Right atrium auricular region (tissue), 2 donors: ENCODE measurements at regions not wholly inside any gene's neighbourhood (a gene's known extent, or its start where the extent isn't known, plus 50 kb on each side); places are given as distances from the start of the nearest gene placed in this dataset.
A peak's percentile ranks its signal among the peaks of the same experiment; 100 is the strongest.

Source experiments
- DNase-seq: peaks from one replicate; pipeline ENCODE4 v3.0.0-alpha.2; 2019; ENCODE audit warnings: low spot score
- H3K27ac ChIP-seq, 2 donors: fragments of 200-600 bp; sonication (generic); 1 replicate in 1 of 2; 2 replicates in 1 of 2; pipeline ENCODE4 v1.5.1; 2016 to 2019
- H3K27me3 ChIP-seq, 2 donors: fragments of 200-600 bp; sonication (generic); one replicate each; pipeline versions ENCODE4 v1.5.1 to v1.6.0; 2017 to 2019
- H3K36me3 ChIP-seq: fragments of 200-600 bp; sonication (generic); one replicate; pipeline ENCODE4 v1.5.1; 2016
- H3K4me1 ChIP-seq, 2 donors: fragments of 200-600 bp; sonication (generic); one replicate each; pipeline versions ENCODE4 v1.5.1 to v1.6.0; 2017 to 2019
- H3K4me3 ChIP-seq, 2 donors: fragments of 200-600 bp; sonication (generic); 1 replicate in 1 of 2; 2 replicates in 1 of 2; pipeline ENCODE4 v1.5.1; 2017 to 2019; ENCODE audit warnings: mild to moderate bottlenecking in 1 of 2, moderate library complexity in 1 of 2
- H3K9me3 ChIP-seq, 2 donors: fragments of 200-600 bp; sonication (generic); one replicate each; pipeline ENCODE4 v1.5.1; 2019
- TF ChIP-seq, protein P1 (sequence below), 2 donors: fragments of 200-600 bp; sonication (generic); IDR thresholded peaks; one replicate each; pipeline ENCODE4 v1.5.1; 2019; ENCODE audit warnings: antibody characterized with exemption in 2 of 2

DNA sequence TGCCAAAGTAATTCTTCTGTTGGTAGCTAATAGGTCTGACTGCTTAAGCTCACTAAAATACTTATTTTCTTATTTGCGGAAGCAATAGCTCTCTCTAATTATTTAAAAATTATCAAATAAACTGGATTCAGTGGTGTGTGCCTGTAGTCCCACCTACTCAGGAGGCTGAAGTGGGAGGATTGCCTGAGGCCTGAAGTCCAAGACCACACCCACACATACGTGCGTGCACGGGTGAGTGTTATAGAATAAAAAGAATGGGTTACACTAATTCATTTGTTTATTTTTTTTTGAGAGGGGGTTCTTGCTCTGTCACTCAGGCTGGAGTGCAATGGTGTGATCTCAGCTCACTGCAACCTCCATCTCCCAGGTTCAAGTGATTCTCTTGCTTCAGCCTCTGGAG is 94.2 kb upstream of the HNRNPU start:
- TF ChIP-seq, protein P1, sequence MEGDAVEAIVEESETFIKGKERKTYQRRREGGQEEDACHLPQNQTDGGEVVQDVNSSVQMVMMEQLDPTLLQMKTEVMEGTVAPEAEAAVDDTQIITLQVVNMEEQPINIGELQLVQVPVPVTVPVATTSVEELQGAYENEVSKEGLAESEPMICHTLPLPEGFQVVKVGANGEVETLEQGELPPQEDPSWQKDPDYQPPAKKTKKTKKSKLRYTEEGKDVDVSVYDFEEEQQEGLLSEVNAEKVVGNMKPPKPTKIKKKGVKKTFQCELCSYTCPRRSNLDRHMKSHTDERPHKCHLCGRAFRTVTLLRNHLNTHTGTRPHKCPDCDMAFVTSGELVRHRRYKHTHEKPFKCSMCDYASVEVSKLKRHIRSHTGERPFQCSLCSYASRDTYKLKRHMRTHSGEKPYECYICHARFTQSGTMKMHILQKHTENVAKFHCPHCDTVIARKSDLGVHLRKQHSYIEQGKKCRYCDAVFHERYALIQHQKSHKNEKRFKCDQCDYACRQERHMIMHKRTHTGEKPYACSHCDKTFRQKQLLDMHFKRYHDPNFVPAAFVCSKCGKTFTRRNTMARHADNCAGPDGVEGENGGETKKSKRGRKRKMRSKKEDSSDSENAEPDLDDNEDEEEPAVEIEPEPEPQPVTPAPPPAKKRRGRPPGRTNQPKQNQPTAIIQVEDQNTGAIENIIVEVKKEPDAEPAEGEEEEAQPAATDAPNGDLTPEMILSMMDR (IDR thresholded peaks at IDR 0.05), result no peak
- H3K27ac ChIP-seq, result no peak overlapping the region
- peaks cover 0 to 27% of the 10 kb centered on the region in 2 donors for H3K4me1 ChIP-seq
- DNase-seq, result no peak
- H3K27me3 ChIP-seq, result no peaks in the 10 kb centered on the region
- H3K36me3 ChIP-seq, result no peaks in the 10 kb centered on the region
- no peak overlapping the region for H3K4me3 ChIP-seq
- no peaks in the 10 kb centered on the region for H3K9me3 ChIP-seq

DNA sequence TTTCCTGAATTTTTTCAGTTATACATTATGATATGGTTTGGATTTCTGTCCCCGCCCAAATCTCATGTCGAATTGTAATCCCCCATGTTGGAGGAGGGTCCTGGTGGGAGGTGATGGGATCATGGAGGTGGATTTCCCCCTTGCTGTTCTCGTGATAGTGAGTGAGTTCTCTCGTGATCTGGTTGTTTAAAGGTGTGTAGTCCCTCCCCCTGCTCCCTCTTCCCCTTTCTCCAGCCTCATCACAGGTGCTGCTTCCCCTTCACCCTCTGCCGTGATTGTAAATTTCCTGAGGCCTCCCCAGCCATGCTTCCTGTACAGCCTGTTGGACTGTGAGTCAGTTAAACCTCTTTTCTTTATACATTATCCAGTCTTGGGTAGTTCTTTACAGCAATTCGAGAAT is 93.2 kb upstream of the HNRNPU start:
- no peak overlapping the region for H3K27ac ChIP-seq

DNA sequence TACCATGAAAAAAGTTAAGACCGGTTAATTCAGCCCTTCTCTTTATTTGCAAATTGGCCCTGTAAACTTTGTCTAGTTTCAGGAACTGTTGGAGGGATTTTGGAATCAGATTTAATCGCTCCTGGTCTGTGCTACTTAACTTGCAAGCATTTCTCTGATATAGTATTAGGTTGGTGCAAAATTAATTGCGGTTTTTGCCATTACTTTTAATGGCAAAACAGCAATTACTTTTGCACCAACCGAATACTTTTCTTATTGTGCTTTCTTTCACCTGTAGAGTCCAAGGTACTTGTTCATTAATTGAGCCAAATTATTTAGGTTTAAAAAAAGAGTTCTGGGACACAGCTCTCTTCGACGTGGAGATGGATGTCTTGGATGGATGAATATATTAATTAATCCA is 92.8 kb upstream of the HNRNPU start:
- Histone ChIP-seq H3K4me3 (no peak overlapping the region), H3K9me3 (no peaks in the 10 kb centered on the region), H3K36me3 (no peaks in the 10 kb centered on the region), H3K4me1 (peaks cover 0 to 24% of the 10 kb centered on the region in 2 donors), H3K27me3 (no peaks in the 10 kb centered on the region), H3K27ac (no peak overlapping the region)
- TF ChIP-seq, protein P1 (IDR thresholded peaks at IDR 0.05), result no peak
- DNase-seq, result no peak

More for the DNA sequence above, 93.2 kb upstream of the HNRNPU start:
- no peaks in the 10 kb centered on the region for H3K36me3 ChIP-seq
- DNase-seq, result no peak
- H3K27me3 ChIP-seq, result no peaks in the 10 kb centered on the region
- H3K4me1 ChIP-seq, result peaks cover 0 to 24% of the 10 kb centered on the region in 2 donors
- no peaks in the 10 kb centered on the region for H3K9me3 ChIP-seq
- no peak overlapping the region for H3K4me3 ChIP-seq
- TF ChIP-seq, protein P1 (IDR thresholded peaks at IDR 0.05), result no peak

DNA sequence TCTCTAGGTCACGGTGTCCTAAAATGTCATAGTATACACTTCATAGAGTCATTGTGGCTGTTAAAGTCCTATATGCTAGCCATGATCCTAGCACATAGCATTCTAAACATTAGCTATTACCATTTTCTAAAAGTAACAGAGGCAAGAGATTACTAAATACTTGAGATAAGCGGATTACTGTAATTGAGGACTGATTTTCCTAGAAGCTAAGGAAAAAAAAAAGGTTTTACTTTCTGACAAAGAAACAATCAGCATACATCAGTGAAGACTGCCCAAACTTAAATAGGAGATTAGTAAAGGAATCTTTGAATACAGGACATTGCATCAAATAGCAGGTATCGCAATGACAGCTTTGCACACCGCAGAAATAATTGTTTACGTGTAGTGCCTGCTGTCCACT is 91.3 kb upstream of the HNRNPU start:
- H3K4me3 ChIP-seq, result no peak overlapping the region
- peak overlapping the region; percentile 67 to 77 for H3K27ac ChIP-seq
- no peaks in the 10 kb centered on the region for H3K36me3 ChIP-seq
- TF ChIP-seq, protein P1 (IDR thresholded peaks at IDR 0.05), result no peak
- H3K4me1 ChIP-seq, result peaks cover 0 to 15% of the 10 kb centered on the region in 2 donors
- no peaks in the 10 kb centered on the region for H3K9me3 ChIP-seq
- no peaks in the 10 kb centered on the region for H3K27me3 ChIP-seq
- no peak for DNase-seq

DNA sequence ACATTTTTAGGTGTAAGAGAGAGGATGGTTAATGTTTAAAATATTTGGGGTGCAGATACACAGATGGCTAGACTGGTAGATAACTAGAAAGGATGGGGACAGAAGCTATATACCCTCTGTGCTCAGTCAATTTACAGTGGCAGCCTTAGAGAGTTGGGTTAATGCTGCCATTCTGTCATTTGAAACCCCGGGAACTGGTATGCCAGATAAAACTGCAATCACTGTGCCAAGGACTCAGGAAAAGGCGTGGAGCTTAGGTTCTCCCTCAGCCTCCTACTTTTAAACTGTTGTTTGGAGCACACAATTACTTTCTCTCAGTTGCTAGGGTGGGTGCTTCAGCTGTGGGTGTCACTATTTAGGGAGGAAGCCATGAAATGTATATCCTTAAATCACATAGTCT is 90.0 kb upstream of the HNRNPU start:
- TF ChIP-seq, protein P1 (IDR thresholded peaks at IDR 0.05), result no peak
- Histone ChIP-seq H3K27me3 (no peaks in the 10 kb centered on the region), H3K4me1 (peaks cover 0 to 14% of the 10 kb centered on the region in 2 donors), H3K27ac (peak overlapping the region; percentile 67 to 77), H3K4me3 (no peak overlapping the region), H3K36me3 (no peaks in the 10 kb centered on the region), H3K9me3 (no peaks in the 10 kb centered on the region)
- no peak for DNase-seq

DNA sequence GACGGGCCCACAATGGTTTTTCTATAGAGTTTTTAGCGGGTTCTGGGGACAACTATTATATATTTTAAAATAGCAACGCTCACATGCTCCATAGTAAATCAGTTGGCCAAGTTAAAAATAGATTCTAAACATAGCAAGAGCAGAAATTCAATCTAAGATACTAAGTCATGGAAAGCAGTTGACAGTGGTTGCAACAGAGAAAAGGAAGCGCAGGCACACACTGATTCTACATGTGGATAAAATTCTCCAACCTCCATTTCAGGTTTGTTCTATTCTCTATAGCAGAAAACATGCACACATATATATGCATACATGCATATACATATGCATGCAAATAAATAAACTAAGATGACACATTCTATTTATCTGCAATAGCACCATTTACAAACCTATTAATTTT is 89.6 kb upstream of the HNRNPU start:
- TF ChIP-seq, protein P1 (IDR thresholded peaks at IDR 0.05), result no peak
- H3K36me3 ChIP-seq, result no peaks in the 10 kb centered on the region
- H3K4me1 ChIP-seq, result peaks cover 0 to 14% of the 10 kb centered on the region in 2 donors
- no peak for DNase-seq
- H3K9me3 ChIP-seq, result no peaks in the 10 kb centered on the region
- no peaks in the 10 kb centered on the region for H3K27me3 ChIP-seq
- H3K27ac ChIP-seq, result peak overlapping the region; percentile 67 to 77
- H3K4me3 ChIP-seq, result no peak overlapping the region
